ENCODE measurements at regions not wholly inside any gene's neighbourhood (a gene's known extent, or its start where the extent isn't known, plus 50 kb on each side); places are given as distances from the start of the nearest gene placed in this dataset.

- intact Hi-C loops (cut with DNase I) = no loop called here
- no peak overlapping the region for H3K4me3 ChIP-seq
- 91 to 97% (median 93%) methylated on average over 2 of the region's 2 CpGs for WGBS, 4 donors
- peaks cover 0 to 7% (median 0%) of the 10 kb centered on the region in 12 donors for H3K4me1 ChIP-seq
- no peak overlapping the region for H3K27ac ChIP-seq
- H3K27me3 ChIP-seq = no peaks in the 10 kb centered on the region
- peaks cover 0 to 8% (median 2%) of the 10 kb centered on the region in 12 donors for H3K9me3 ChIP-seq
- H3K36me3 ChIP-seq = no peaks in the 10 kb centered on the region
- TF ChIP-seq CTCF (IDR thresholded peaks at IDR 0.05) (no peak), POLR2A (IDR thresholded peaks at IDR 0.05) (no peak)
- ATAC-seq (no peak), DNase-seq (no peak)
These were observed 679.6 kb downstream of the USP25 start for GRCh38 chr21:16409352-16409751.

- peak; percentile 29 to 50 (median 48) for ATAC-seq
- DNase-seq = no peak
- Histone ChIP-seq H3K36me3 (no peaks in the 10 kb centered on the region), H3K27me3 (no peaks in the 10 kb centered on the region), H3K4me3 (peak overlapping the region in 4 of 12 donors; percentile 3 to 56 (median 34)), H3K9me3 (peaks cover 0 to 3% (median 0%) of the 10 kb centered on the region in 12 donors), H3K4me1 (peaks cover 0 to 18% (median 7%) of the 10 kb centered on the region in 12 donors), H3K27ac (peak overlapping the region in 11 of 12 donors; percentile 73 to 89 (median 86))
- 2 to 14% (median 6%) methylated on average over 2 of the region's 2 CpGs for WGBS, 4 donors
- intact Hi-C loops (cut with DNase I) = loop anchor here in 2 of 10 donors (2.0 to 10.0 kb wide), 3 partner anchors 169 to 223 kb away; no protein-coding TSS in a partner anchor
- TF ChIP-seq POLR2A (IDR thresholded peaks at IDR 0.05) (no peak), CTCF (IDR thresholded peaks at IDR 0.05) (no peak)
These were observed 688.4 kb downstream of the USP25 start for GRCh38 chr21:16418226-16418625.

GRCh38 chr21:16418642-16419041 is 688.9 kb downstream of the USP25 start:
- Histone ChIP-seq H3K27me3 (no peaks in the 10 kb centered on the region), H3K27ac (peak overlapping the region; percentile 73 to 89 (median 86)), H3K4me3 (peak overlapping the region in 8 of 12 donors; percentile 52 to 67 (median 56)), H3K36me3 (no peaks in the 10 kb centered on the region), H3K9me3 (peaks cover 0 to 3% (median 0%) of the 10 kb centered on the region in 12 donors), H3K4me1 (peaks cover 0 to 18% (median 7%) of the 10 kb centered on the region in 12 donors)
- intact Hi-C loops (cut with DNase I) = loop anchor here in 2 of 10 donors (2.0 to 10.0 kb wide), 3 partner anchors 169 to 224 kb away; no protein-coding TSS in a partner anchor
- TF ChIP-seq CTCF (IDR thresholded peaks at IDR 0.05) (no peak), POLR2A (IDR thresholded peaks at IDR 0.05) (no peak)
- DNase-seq = no peak
- 77 to 89% (median 83%) methylated on average over 5 of the region's 5 CpGs for WGBS, 4 donors
- peak in 3 of 4 donors; percentile 25 to 28 (median 26) for ATAC-seq

- no peaks in the 10 kb centered on the region for H3K27me3 ChIP-seq
- H3K27ac ChIP-seq = peak overlapping the region; percentile 73 to 89 (median 86)
- TF ChIP-seq POLR2A (IDR thresholded peaks at IDR 0.05) = no peak
- TF ChIP-seq CTCF (IDR thresholded peaks at IDR 0.05) = no peak
- peak; percentile 85 to 96 (median 93) for ATAC-seq
- H3K4me3 ChIP-seq = peak overlapping the region; percentile 11 to 67 (median 54)
- no peaks in the 10 kb centered on the region for H3K36me3 ChIP-seq
- peaks cover 0 to 3% (median 0%) of the 10 kb centered on the region in 12 donors for H3K9me3 ChIP-seq
- H3K4me1 ChIP-seq = peaks cover 0 to 18% (median 7%) of the 10 kb centered on the region in 12 donors
- DNase-seq = peak; percentile 78 to 90 (median 85)
- 7 to 16% (median 11%) methylated on average over 14 of the region's 14 CpGs for WGBS, 4 donors
- intact Hi-C loops (cut with DNase I) = loop anchor here in 2 of 10 donors (2.0 to 10.0 kb wide), 3 partner anchors 168 to 225 kb away; no protein-coding TSS in a partner anchor
These were observed 689.6 kb downstream of the USP25 start for GRCh38 chr21:16419188-16419921.

Measured in heart left ventricle (tissue), 16 donors.